ENCODE measurements at regions not wholly inside any gene's neighbourhood (a gene's known extent, or its start where the extent isn't known, plus 50 kb on each side); places are given as distances from the start of the nearest gene placed in this dataset.
"Not testable (repeated sequence)": the region's sequence is repeated elsewhere in the genome, so short reads cannot be mapped to it uniquely, and the experiment has no call there.

- no peak for DNase-seq
These were observed 85.8 kb downstream of the IRX5 start for GRCh38 chr16:55016515-55016914.

- DNase-seq = no peak
These were observed 86.7 kb downstream of the IRX5 start for GRCh38 chr16:55017321-55017720.

DNA sequence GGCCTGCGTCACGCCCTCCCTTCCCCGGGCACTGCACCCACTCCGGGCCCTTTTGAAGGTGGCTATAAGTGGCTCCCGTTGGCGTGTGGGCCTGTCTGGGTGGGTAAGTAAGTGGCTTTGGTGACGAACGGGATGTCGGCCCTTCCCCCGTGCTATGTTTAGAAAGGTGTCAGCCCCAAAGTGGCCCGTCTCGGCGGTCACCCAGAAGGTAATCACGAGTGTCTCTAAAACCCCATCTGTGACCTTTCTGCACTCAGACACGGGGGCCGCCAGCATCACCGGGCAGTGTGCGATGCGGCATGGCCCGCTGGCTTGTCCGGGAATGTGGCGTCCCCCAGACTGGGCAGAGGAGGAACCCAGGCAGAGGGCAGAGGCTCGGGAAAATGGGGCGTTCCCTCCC lies 88.2 kb downstream of the IRX5 start:
- DNase-seq = no peak

DNA sequence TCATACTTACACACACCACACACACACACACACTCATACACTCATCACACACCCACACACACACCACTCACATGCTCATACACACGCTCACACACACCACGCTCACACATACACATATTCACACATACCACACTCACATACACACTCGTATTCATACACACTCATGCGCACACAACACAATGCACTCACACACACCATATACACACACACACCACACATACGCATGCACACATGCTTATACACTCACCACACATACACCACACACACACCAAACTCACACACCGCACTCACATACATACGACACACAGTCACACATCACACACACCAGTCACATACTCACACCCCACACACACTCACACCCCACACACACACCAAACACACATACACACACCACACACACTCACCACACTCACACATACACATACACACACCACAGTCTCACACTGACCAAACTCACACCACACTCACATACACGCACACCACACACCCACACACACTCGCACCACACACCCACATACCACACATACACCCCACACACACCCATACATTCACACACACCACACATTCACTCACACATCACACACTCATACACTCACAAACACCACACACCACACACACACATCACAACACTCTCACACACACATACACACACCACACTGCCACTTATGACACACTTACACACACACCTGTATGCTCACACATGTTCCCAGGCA lies 88.9 kb downstream of the IRX5 start:
- no peak for DNase-seq

DNA sequence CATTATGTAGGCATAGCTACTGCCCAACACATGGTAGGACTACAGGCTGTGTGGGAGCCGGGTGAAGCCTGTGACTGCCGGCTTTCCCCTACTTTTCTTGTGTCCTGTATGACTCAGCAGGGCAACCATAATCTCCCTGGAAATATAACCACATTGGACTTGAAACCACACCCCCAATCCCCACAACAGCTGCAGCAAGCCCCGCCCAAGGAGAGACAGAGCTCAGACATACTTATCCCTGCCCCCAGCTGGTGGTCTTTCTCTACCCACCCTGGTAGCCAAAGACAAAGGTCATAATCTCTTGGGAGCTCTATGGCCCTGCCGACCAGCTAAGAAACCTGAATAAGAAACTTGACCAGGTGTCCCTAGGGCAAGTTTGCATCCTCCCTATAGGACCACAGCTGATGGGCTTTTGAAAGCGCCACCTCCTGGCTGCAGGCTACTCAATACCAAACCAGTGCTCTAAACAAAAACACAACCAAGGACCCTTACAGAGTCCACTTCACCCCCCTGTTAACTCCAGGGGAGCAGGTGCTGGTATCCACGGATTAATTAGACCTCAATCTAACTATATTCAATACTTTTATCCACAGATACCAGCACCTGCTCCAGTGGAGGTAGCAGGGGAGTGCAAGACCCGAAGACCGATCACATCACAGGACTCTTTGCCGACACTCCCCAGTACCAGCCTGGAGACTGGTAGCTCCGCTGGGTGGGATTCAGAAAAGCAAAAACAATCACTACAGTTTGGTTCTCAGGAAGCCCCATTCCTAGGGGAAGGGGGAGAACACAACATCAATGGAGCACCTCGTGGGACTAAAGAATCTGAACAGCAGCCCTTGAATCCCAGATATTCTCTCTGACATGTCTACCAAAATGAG lies 91.2 kb downstream of the IRX5 start:
- no peak for DNase-seq

GRCh38 chr16:55027260-55027659 lies 96.6 kb downstream of the IRX5 start:
- not testable (repeated sequence) for DNase-seq

- DNase-seq = no peak
These were observed 98.8 kb downstream of the IRX5 start for GRCh38 chr16:55029509-55029908.

DNA sequence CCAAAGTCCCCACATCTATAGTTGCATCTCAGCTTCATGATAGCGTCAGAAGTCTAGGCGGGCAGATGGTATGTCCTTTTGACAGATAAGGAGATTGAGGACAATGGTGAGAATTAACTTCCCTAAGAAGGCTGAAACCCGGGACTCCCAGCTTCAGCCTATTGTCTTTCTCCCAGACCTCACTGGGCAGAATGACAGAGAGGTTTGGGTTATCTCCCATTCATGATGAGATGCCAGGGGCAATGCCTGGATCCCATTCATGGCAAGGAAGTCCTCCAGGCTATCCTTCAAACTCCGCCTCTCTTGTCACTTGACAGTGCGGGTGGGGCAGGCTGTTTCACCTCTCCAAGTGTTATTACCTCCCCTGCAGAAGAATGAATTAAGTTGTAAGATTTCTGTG lies 100.3 kb downstream of the IRX5 start:
- DNase-seq = no peak

DNA sequence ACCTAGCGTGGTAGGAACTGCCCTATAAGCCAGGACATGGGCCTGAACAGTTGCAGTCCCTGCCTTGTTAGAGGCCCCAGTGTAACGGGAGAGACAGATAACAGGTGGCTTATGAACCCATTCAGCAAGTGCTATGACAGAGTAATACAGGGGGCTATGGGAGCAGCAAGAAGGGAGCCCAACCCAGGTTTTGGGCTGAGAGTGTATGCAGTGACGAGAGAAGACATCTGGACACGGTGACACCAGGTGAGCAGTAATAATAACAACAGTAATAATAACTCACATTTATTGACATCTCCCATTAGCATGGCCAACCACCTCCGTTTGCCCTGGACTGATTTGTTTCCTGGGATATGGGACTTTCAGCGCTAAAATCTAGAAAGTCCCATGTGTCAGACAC lies 100.8 kb downstream of the IRX5 start:
- DNase-seq = no peak

DNA sequence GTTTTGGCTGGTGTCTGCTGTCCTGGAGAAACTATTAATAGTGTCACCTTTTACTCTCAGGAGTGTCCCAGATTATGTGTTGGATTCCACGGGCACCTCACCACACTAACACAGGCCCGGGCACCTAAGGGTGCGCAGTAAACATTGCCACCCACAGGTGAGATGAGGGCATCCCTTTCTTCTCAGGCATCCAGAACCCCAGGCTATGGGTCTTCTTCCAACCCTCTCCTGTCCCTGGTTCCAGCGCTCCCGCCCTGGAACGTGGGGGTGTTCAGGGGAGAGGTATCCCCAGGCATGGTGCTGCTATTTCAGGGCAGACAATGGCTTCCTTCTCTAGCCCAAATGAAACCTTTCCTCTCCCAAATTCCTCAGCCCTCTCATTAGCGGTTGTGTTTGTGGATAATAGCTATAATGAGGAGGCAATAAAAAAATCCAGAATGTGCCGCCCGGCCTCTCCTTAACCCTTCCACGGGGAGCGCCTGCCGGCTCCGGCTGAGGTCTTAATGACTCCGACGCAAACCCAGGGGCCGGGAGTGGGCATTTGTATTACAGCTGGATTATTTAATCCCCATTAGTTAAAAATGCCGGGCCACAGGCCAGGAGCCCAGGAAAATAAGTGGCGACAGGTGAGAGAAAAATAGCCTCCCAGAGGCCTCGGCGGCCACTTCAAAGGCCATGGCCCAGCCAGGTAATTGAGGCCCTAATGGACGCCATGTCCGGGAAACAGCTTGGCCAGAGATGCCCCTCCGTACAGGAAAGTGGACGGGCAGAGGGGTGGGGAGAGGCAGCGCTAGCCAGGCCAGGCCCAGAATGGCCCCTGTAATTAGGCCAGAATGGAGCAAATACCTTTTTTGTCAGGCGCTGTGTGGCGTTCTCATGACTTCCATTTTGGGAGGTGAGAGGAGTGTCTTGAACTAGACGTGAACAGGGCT lies 102.8 kb downstream of the IRX5 start:
- DNase-seq = no peak

DNA sequence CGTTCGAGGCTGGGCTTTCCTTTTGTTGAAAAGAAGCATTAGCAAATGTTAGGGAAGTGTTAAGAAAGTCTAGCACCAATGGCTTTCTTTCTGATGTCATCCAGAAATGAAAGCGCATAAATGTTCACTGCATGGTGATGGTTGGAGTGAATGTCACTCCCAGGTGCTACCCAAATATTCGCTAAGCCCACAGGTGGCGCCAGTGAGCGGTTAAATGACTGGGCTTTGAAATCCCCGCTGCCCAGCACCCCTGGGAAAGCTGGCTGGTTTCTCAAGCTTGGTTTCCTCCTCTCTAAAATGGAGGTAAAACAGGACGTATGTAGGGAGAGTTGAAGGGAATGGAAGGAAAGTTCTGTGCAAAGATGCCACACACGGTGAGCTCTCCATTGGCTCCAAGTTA lies 104.4 kb downstream of the IRX5 start:
- no peak for DNase-seq

DNA sequence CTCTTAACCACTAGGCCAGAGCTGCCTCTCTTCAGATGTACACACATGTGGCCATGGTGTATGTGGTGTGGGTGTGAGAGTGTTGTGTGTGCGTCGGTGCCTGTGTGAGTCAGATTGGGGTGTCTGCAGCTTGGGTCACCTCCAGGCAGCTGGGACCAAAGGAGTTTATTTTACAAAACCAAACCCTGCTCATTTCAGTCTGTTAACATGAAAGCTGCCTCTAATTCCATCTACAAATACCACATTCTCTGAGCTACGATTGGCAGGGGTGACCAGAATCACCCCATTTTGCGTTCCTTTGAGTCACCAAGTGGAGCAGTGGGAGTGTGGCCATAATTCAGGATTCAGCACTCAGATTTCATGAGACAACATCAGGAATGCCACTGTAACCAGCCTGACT lies 105.3 kb downstream of the IRX5 start:
- DNase-seq = no peak

GRCh38 chr16:55036371-55036821 lies 105.7 kb downstream of the IRX5 start:
- DNase-seq = no peak

DNA sequence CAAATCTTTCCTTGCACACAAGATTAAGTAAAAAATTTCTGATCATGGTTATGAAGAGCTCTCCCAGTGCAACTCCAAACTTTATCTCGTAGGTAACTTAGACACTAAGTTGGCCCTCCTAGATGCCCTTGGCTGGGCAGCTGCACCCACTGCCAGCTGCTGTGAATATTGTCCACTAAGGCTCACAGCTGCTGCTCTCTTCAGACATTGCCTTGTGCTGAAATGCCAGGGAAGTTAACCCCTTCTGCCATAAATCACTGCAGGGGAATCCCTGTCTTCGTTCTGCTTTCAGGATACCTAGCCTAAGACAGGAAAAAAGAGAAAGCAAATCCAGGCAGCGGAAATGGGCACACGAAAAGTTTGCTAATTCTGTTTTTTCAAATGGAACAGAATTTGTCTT lies 106.4 kb downstream of the IRX5 start:
- DNase-seq = no peak

- no peak for DNase-seq
These were observed 107.3 kb downstream of the IRX5 start for GRCh38 chr16:55037966-55038365.

GRCh38 chr16:55039042-55039441 lies 108.4 kb downstream of the IRX5 start:
- DNase-seq = no peak

GRCh38 chr16:55039511-55039910 lies 108.8 kb downstream of the IRX5 start:
- DNase-seq = no peak

DNA sequence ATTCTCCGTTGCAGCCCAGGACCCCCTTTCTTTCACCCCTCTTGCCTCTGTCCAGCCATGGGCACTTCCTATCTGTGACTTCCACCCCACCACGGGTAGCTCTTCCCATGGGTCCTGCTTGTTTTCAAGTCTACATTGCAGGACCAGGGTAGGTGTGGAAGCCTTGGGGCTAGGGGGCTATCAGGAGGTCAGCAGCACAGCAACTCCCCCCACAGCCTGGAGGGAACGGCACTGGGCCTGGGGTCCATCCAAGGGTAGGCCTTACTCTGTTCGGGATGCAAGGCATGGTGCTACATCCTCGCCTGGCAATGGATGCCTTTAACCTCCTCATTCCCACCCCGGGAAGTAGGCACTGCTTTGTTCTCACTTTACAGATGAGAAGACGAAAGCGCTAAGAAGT lies 109.3 kb downstream of the IRX5 start:
- no peak for DNase-seq

GRCh38 chr16:55040366-55041086 lies 109.9 kb downstream of the IRX5 start:
- no peak for DNase-seq

DNA sequence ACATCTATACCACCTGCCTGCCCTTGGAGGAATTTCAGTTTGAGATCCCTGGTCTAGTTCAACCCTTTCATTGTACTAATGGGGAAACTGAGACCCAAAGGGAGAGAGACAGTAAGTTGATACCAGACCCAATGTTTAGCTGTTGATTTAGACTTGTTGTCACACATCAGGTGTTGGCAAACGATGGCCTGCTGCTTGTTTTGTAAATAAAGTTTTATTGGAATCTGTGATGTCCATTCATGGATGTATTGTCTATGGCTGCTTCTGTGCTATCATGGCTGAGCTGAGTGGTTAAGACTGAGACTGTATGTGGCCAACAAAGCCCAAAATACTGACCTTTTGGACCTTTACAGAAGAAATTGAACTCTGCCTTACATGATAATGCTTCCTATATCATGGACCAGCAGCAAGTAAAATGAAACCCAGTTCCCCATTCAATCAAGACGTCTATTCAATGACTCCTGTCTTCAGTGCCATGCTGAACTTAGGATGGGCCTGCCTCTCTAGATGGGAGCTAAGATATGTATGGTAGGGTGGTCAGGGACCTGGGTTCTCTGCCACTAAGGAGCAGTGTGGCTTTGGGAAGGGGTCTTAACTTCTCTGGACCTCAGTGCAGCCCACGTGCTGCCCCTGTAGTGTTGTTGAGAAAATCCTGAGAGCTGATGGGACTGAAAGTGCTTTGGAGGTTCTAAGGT lies 111.0 kb downstream of the IRX5 start:
- no peak for DNase-seq

DNA sequence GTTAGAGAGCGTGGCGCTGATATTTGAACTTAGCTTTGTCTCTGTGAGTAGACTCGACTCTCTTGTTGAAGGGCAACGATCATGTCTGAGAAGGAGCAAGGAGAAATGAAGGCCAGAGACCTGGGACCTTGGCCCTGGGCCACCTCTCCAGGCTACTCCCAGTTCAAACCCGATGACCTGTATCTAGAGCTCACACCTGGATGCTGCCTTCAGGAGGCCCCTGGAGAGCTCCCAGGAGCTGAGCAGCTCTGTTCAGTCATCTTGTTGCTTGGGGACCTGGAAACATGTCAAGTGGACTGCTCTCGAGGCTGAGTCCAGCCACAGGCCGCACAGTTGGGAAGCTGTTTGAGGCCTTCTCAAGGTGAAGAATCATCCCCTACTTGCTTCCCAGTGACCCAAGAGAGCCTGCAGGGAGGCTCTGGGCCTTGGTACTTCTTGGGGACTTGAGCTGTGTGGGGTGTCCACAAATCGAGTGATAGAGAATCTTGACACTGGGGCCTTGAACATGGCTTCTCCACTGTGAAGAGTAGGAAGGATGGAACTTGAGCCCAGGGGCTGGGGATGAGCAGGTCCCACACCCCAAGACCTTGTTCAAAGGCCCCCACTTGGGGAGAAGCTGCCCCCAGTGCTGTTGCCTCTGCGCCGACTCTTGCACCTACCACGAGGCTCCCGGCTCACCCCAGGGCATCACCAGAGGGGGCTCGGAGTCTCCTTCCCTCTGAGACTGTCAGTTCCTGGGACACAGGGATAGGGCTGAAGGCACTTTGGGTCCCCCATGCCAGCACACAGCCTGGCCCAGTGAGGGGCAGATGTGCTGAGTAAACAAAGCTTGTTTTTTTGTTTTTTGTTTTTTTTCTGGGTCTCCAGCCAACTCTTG lies 112.1 kb downstream of the IRX5 start:
- no peak for DNase-seq

All from CD4-positive, alpha-beta T cell treated with Interleukin-10 for 1 hour (primary cell).